ENCODE measurements at regions not wholly inside any gene's neighbourhood (a gene's known extent, or its start where the extent isn't known, plus 50 kb on each side); places are given as distances from the start of the nearest gene placed in this dataset.

- no peaks in the 10 kb centered on the region for H3K4me1 ChIP-seq
- TF ChIP-seq CTCF (IDR thresholded peaks at IDR 0.05): no peak
- intact Hi-C loops (cut with DNase I): no loop called here
- H3K27me3 ChIP-seq: no peaks in the 10 kb centered on the region
- no peaks in the 10 kb centered on the region for H3K9me3 ChIP-seq
- H3K9ac ChIP-seq (ENCODE audit: low read depth in 2 of 2, low read length in 2 of 2): no peak overlapping the region
- no peak overlapping the region for H3K4me3 ChIP-seq
- no peak overlapping the region for H3K27ac ChIP-seq
- no peaks in the 10 kb centered on the region for H3K36me3 ChIP-seq
- DNase-seq: no peak
These were observed 63.5 kb upstream of the C1GALT1 start for GRCh38 chr7:7118822-7119221.

GRCh38 chr7:7119729-7120128, 62.6 kb upstream of the C1GALT1 start:
- H3K4me3 ChIP-seq: no peak overlapping the region
- no peak overlapping the region for H3K27ac ChIP-seq
- DNase-seq: no peak
- H3K36me3 ChIP-seq: no peaks in the 10 kb centered on the region
- H3K4me1 ChIP-seq: no peaks in the 10 kb centered on the region
- intact Hi-C loops (cut with DNase I): no loop called here
- no peak overlapping the region for H3K9ac ChIP-seq (ENCODE audit: low read depth in 2 of 2, low read length in 2 of 2)
- no peak for TF ChIP-seq CTCF (IDR thresholded peaks at IDR 0.05)
- H3K27me3 ChIP-seq: no peaks in the 10 kb centered on the region
- no peaks in the 10 kb centered on the region for H3K9me3 ChIP-seq

- H3K9me3 ChIP-seq: no peaks in the 10 kb centered on the region
- H3K4me1 ChIP-seq: no peaks in the 10 kb centered on the region
- no peak for DNase-seq
- no peaks in the 10 kb centered on the region for H3K27me3 ChIP-seq
- TF ChIP-seq CTCF (IDR thresholded peaks at IDR 0.05): no peak
- no peak overlapping the region for H3K4me3 ChIP-seq
- no peak overlapping the region for H3K9ac ChIP-seq (ENCODE audit: low read depth in 2 of 2, low read length in 2 of 2)
- H3K27ac ChIP-seq: no peak overlapping the region
- no peaks in the 10 kb centered on the region for H3K36me3 ChIP-seq
- intact Hi-C loops (cut with DNase I): no loop called here
These were observed 60.3 kb upstream of the C1GALT1 start for GRCh38 chr7:7122033-7122478.

GRCh38 chr7:7122701-7123281, 59.6 kb upstream of the C1GALT1 start:
- no peak for TF ChIP-seq CTCF (IDR thresholded peaks at IDR 0.05)
- Histone ChIP-seq H3K9me3 (no peaks in the 10 kb centered on the region), H3K4me3 (no peak overlapping the region), H3K27me3 (no peaks in the 10 kb centered on the region), H3K27ac (no peak overlapping the region), H3K9ac (ENCODE audit: low read depth in 2 of 2, low read length in 2 of 2) (no peak overlapping the region), H3K36me3 (no peaks in the 10 kb centered on the region), H3K4me1 (peaks cover 6% of the 10 kb centered on the region)
- intact Hi-C loops (cut with DNase I): no loop called here
- no peak for DNase-seq

- Histone ChIP-seq H3K36me3 (no peaks in the 10 kb centered on the region), H3K4me1 (peaks cover 6% of the 10 kb centered on the region), H3K4me3 (no peak overlapping the region), H3K27me3 (no peaks in the 10 kb centered on the region), H3K9me3 (no peaks in the 10 kb centered on the region), H3K27ac (no peak overlapping the region), H3K9ac (ENCODE audit: low read depth in 2 of 2, low read length in 2 of 2) (no peak overlapping the region)
- no peak for TF ChIP-seq CTCF (IDR thresholded peaks at IDR 0.05)
- intact Hi-C loops (cut with DNase I): no loop called here
- no peak for DNase-seq
These were observed 56.4 kb upstream of the C1GALT1 start for GRCh38 chr7:7125963-7126362.

Data from colonic mucosa (tissue), 4 donors.